HG02678 (cell line): ENCODE measurements at regions not wholly inside any gene's neighbourhood (a gene's known extent, or its start where the extent isn't known, plus 50 kb on each side); places are given as distances from the start of the nearest gene placed in this dataset.

ENCODE experiments used
- ATAC-seq: cut with Tn5 transposase; IDR thresholded peaks from one replicate; pipeline ENCODE4 v1.9.1; 2021; ENCODE audit warnings: mild to moderate bottlenecking, moderate library complexity; ENCODE audit not compliant: unreplicated experiment

GRCh38 chr4:165666836-165667235 lies 206.2 kb upstream of the TLL1 start:
- ATAC-seq, result no peak

GRCh38 chr4:165667969-165668368 lies 205.1 kb upstream of the TLL1 start:
- no peak for ATAC-seq

GRCh38 chr4:165668694-165669093 lies 204.3 kb upstream of the TLL1 start:
- ATAC-seq, result no peak

GRCh38 chr4:165677081-165677480 lies 196.0 kb upstream of the TLL1 start:
- ATAC-seq, result no peak

GRCh38 chr4:165678236-165678935 lies 194.7 kb upstream of the TLL1 start:
- ATAC-seq, result no peak

- no peak for ATAC-seq
Observed at GRCh38 chr4:165678936-165679325, 194.1 kb upstream of the TLL1 start.

GRCh38 chr4:165680821-165681220 lies 192.2 kb upstream of the TLL1 start:
- no peak for ATAC-seq

- ATAC-seq, result no peak
Observed at GRCh38 chr4:165682611-165683010, 190.4 kb upstream of the TLL1 start.

GRCh38 chr4:165684177-165684805 lies 188.7 kb upstream of the TLL1 start:
- no peak for ATAC-seq

GRCh38 chr4:165686756-165687155 lies 186.3 kb upstream of the TLL1 start:
- ATAC-seq, result no peak

- ATAC-seq, result no peak
Observed at GRCh38 chr4:165689159-165689558, 183.9 kb upstream of the TLL1 start.

- no peak for ATAC-seq
Observed at GRCh38 chr4:165692082-165692481, 181.0 kb upstream of the TLL1 start.

- ATAC-seq, result no peak
Observed at GRCh38 chr4:165698272-165698671, 174.8 kb upstream of the TLL1 start.

GRCh38 chr4:165699055-165699454 lies 174.0 kb upstream of the TLL1 start:
- ATAC-seq, result no peak

- ATAC-seq, result no peak
Observed at GRCh38 chr4:165700855-165701254, 172.2 kb upstream of the TLL1 start.

- ATAC-seq, result no peak
Observed at GRCh38 chr4:165707128-165707527, 165.9 kb upstream of the TLL1 start.

GRCh38 chr4:165709516-165709915 lies 163.5 kb upstream of the TLL1 start:
- no peak for ATAC-seq

GRCh38 chr4:165709973-165710526 lies 163.0 kb upstream of the TLL1 start:
- ATAC-seq, result no peak

GRCh38 chr4:165711436-165711835 lies 161.6 kb upstream of the TLL1 start:
- no peak for ATAC-seq

- ATAC-seq, result no peak
Observed at GRCh38 chr4:165711912-165712311, 161.1 kb upstream of the TLL1 start.

- no peak for ATAC-seq
Observed at GRCh38 chr4:165714650-165715049, 158.4 kb upstream of the TLL1 start.

- no peak for ATAC-seq
Observed at GRCh38 chr4:165715211-165715610, 157.8 kb upstream of the TLL1 start.
